ENCODE measurements at regions not wholly inside any gene's neighbourhood (a gene's known extent, or its start where the extent isn't known, plus 50 kb on each side); places are given as distances from the start of the nearest gene placed in this dataset.

DNA sequence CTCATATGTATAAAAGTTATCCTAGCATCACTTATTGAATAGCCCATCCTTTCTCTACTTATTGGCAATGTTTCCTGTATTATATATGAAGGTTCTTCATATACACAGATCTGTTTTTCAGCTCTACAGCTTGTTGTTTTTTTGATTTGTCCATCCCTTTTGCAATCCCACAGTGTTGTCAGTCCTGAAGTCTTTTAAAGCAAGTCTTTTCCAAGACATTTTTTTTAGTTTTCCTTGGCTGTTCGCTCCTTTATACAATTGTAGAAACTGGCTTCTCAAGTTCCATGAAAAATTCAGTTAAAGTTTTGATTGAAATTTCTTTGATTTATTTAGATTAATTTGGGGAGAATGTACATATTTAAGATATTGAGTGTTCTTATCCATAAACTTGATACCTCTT, 295.3 kb upstream of the SORL1-AS1 start:
- Histone ChIP-seq H3K4me2 (ENCODE audit: low read length) (no peak overlapping the region), H4K20me1 (ENCODE audit: insufficient read depth) (no peaks in the 10 kb centered on the region), H3K4me1 (ENCODE audit: control insufficient read depth in 1 of 2, insufficient read depth in 2 of 2, low read length in 2 of 2) (no peaks in the 10 kb centered on the region), H3K4me3 (replicated peaks in 1 of 2; ENCODE audit: low read depth in 1 of 2, low read length in 2 of 2) (no peak overlapping the region), H2AFZ (ENCODE audit: low read depth, low read length, poor library complexity, severe bottlenecking) (no peak overlapping the region), H3K9ac (ENCODE audit: low read length) (no peak overlapping the region), H3K27ac (ENCODE audit: low read depth, low read length) (no peak overlapping the region), H3K9me2 (ENCODE audit: insufficient read depth) (no peaks in the 10 kb centered on the region), H3K36me3 (ENCODE audit: control insufficient read depth in 1 of 2, insufficient read depth in 2 of 2, low read length in 2 of 2) (peaks cover 0 to 2% of the 10 kb centered on the region in 2 experiments; a peak in 1 of 4 replicates), H3K79me2 (ENCODE audit: insufficient read depth, low read length) (no peaks in the 10 kb centered on the region), H3K27me3 (ENCODE audit: insufficient read depth, low read length) (no peaks in the 10 kb centered on the region), H3K9me3 (ENCODE audit: control insufficient read depth in 1 of 2, insufficient read depth in 1 of 2, low read depth in 1 of 2, low read length in 2 of 2) (no peaks in the 10 kb centered on the region)
- ChIA-PET POLR2A (no interaction called here), RAD21 (ENCODE audit: low non-redundant PET in 1 of 2, low total read pairs in 2 of 2, uncharacterized antibody in 2 of 2, unreplicated experiment in 2 of 2) (no interaction called here), CTCF (no interaction called here)
- DNase-seq (ENCODE audit: low read depth, low spot score) (no peak), ATAC-seq (no peak)
- TF ChIP-seq RAD21 (IDR thresholded peaks at IDR 0.05; ENCODE audit: low read depth) = no peak
- no peak for TF ChIP-seq SP1 (IDR thresholded peaks at IDR 0.05; ENCODE audit: low read depth)
- no peak for TF ChIP-seq POLR2A (IDR thresholded peaks at IDR 0.05; ENCODE audit: borderline replicate concordance, extremely low read depth, insufficient read depth, insufficient read length)
- no peak for TF ChIP-seq FOSL1 (IDR thresholded peaks at IDR 0.05; ENCODE audit: low read depth)
- BruUV-seq (replicated peaks) = no TSS peak
- intact Hi-C loops (cut with micrococcal nuclease) = no loop called here

DNA sequence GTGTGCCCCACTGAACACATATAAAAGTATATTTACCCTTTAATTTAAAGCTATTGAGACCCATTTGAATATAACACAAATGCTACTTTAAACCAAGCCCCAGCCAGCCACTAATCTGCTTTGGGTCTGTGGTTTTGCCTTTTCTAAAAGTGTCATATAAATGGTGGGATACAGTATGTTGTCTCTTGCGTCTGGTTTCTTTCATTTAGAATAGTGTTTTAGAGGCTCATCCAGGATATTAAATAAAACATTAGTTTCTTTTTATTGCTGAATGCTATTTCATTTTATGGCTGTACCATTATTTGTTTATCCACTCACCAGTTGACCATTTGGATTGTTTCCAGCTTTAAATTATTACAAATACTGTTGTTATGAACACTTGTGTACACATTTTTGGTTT, 290.5 kb upstream of the SORL1-AS1 start:
- Histone ChIP-seq H3K4me2 (ENCODE audit: low read length) (no peak overlapping the region), H3K27ac (ENCODE audit: low read depth, low read length) (no peak overlapping the region), H3K4me1 (ENCODE audit: control insufficient read depth in 1 of 2, insufficient read depth in 2 of 2, low read length in 2 of 2) (no peaks in the 10 kb centered on the region), H3K9ac (ENCODE audit: low read length) (no peak overlapping the region), H3K4me3 (replicated peaks in 1 of 2; ENCODE audit: low read depth in 1 of 2, low read length in 2 of 2) (no peak overlapping the region), H3K79me2 (ENCODE audit: insufficient read depth, low read length) (no peaks in the 10 kb centered on the region), H3K27me3 (ENCODE audit: insufficient read depth, low read length) (no peaks in the 10 kb centered on the region), H3K9me2 (ENCODE audit: insufficient read depth) (no peaks in the 10 kb centered on the region), H3K9me3 (ENCODE audit: control insufficient read depth in 1 of 2, insufficient read depth in 1 of 2, low read depth in 1 of 2, low read length in 2 of 2) (no peaks in the 10 kb centered on the region), H4K20me1 (ENCODE audit: insufficient read depth) (no peaks in the 10 kb centered on the region), H3K36me3 (ENCODE audit: control insufficient read depth in 1 of 2, insufficient read depth in 2 of 2, low read length in 2 of 2) (peaks cover 0 to 2% of the 10 kb centered on the region in 2 experiments; a peak in 1 of 4 replicates), H2AFZ (ENCODE audit: low read depth, low read length, poor library complexity, severe bottlenecking) (no peak overlapping the region)
- no peak for ATAC-seq
- ChIA-PET RAD21 (ENCODE audit: low non-redundant PET in 1 of 2, low total read pairs in 2 of 2, uncharacterized antibody in 2 of 2, unreplicated experiment in 2 of 2) (no interaction called here), POLR2A (no interaction called here), CTCF (no interaction called here)
- no TSS peak for BruUV-seq (replicated peaks)
- no peak for DNase-seq (ENCODE audit: low read depth, low spot score)
- intact Hi-C loops (cut with micrococcal nuclease) = no loop called here
- TF ChIP-seq TCF7L2 (IDR thresholded peaks at IDR 0.05; ENCODE audit: borderline replicate concordance, extremely low read depth, insufficient read depth, insufficient read length) (no peak), EGR1 (IDR thresholded peaks at IDR 0.05; ENCODE audit: low read depth) (no peak), SP1 (IDR thresholded peaks at IDR 0.05; ENCODE audit: low read depth) (no peak), ZFX (IDR thresholded peaks at IDR 0.05) (no peak), EZH2phosphoT487 (IDR thresholded peaks at IDR 0.05; ENCODE audit: borderline replicate concordance) (no peak), ATF3 (IDR thresholded peaks at IDR 0.05) (no peak), CBX3 (IDR thresholded peaks at IDR 0.05; ENCODE audit: low read depth) (no peak), ZNF274 (IDR thresholded peaks at IDR 0.05; ENCODE audit: low read depth, low read length) (no peak), YY1 (IDR thresholded peaks at IDR 0.05; ENCODE audit: extremely low read depth, insufficient replicate concordance, low read depth, low read length) (no peak), EZH2 (IDR thresholded peaks at IDR 0.05) (no peak), ELF1 (IDR thresholded peaks at IDR 0.05; ENCODE audit: borderline replicate concordance, low read depth) (no peak), CEBPB (IDR thresholded peaks at IDR 0.05; ENCODE audit: low read depth) (no peak), POLR2AphosphoS5 (IDR thresholded peaks at IDR 0.05; ENCODE audit: low read depth, low read length) (no peak), POLR2A (IDR thresholded peaks at IDR 0.05; ENCODE audit: borderline replicate concordance, extremely low read depth, insufficient read depth, insufficient read length) (no peak), SIN3A (IDR thresholded peaks at IDR 0.05; ENCODE audit: low read depth) (no peak)
- TF ChIP-seq, protein P1, sequence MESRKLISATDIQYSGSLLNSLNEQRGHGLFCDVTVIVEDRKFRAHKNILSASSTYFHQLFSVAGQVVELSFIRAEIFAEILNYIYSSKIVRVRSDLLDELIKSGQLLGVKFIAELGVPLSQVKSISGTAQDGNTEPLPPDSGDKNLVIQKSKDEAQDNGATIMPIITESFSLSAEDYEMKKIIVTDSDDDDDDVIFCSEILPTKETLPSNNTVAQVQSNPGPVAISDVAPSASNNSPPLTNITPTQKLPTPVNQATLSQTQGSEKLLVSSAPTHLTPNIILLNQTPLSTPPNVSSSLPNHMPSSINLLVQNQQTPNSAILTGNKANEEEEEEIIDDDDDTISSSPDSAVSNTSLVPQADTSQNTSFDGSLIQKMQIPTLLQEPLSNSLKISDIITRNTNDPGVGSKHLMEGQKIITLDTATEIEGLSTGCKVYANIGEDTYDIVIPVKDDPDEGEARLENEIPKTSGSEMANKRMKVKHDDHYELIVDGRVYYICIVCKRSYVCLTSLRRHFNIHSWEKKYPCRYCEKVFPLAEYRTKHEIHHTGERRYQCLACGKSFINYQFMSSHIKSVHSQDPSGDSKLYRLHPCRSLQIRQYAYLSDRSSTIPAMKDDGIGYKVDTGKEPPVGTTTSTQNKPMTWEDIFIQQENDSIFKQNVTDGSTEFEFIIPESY (IDR thresholded peaks at IDR 0.05; ENCODE audit: extremely low read depth, insufficient replicate concordance, low read length) = no peak
- TF ChIP-seq, protein P2, sequence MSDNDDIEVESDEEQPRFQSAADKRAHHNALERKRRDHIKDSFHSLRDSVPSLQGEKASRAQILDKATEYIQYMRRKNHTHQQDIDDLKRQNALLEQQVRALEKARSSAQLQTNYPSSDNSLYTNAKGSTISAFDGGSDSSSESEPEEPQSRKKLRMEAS (IDR thresholded peaks at IDR 0.05) = no peak

Data from HCT116 (cell line).